OCI-LY1 (cell line): ENCODE measurements at regions not wholly inside any gene's neighbourhood (a gene's known extent, or its start where the extent isn't known, plus 50 kb on each side); places are given as distances from the start of the nearest gene placed in this dataset.

Experiments
- EZH2 ChIP-seq: fragments of 200-600 bp; sonication (generic), shearing (Covaris generic); IDR thresholded peaks from 2 replicates; pipeline ENCODE4 v1.8.0; 2017; ENCODE audit warnings: borderline replicate concordance, mixed run types, mild to moderate bottlenecking, antibody characterized with exemption, low read length, moderate library complexity, mixed read lengths
- TF ChIP-seq, protein P1 (sequence below): fragments of 200-600 bp; sonication (generic), shearing (Covaris generic); IDR thresholded peaks from 2 replicates; pipeline ENCODE4 v1.5.1; 2017; ENCODE audit warnings: mild to moderate bottlenecking, antibody characterized with exemption, low read length, moderate library complexity, mixed read lengths

DNA sequence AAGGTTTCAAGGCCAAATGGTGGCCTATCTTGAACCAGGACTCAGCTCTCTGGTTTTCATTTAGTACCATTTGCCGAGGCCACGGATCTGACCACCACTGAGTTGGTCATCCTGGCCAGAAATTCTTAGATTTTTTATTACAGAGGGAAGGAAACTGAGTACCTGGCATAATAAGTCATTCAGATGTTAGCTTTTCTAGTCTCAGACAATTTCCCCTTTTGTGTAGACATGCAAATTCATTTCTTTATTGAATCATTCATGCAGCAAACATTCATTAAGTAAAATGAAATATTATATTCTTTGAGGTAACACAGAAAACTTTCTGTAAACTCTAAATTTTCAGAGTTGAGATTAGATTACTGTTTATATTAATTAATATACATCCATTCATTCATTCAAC lies 223.7 kb downstream of the PDCD6IP start:
- no peak for TF ChIP-seq EZH2
- TF ChIP-seq, protein P1, sequence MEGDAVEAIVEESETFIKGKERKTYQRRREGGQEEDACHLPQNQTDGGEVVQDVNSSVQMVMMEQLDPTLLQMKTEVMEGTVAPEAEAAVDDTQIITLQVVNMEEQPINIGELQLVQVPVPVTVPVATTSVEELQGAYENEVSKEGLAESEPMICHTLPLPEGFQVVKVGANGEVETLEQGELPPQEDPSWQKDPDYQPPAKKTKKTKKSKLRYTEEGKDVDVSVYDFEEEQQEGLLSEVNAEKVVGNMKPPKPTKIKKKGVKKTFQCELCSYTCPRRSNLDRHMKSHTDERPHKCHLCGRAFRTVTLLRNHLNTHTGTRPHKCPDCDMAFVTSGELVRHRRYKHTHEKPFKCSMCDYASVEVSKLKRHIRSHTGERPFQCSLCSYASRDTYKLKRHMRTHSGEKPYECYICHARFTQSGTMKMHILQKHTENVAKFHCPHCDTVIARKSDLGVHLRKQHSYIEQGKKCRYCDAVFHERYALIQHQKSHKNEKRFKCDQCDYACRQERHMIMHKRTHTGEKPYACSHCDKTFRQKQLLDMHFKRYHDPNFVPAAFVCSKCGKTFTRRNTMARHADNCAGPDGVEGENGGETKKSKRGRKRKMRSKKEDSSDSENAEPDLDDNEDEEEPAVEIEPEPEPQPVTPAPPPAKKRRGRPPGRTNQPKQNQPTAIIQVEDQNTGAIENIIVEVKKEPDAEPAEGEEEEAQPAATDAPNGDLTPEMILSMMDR, result no peak
